NCI-H1105 (cell line): ENCODE measurements at regions not wholly inside any gene's neighbourhood (a gene's known extent, or its start where the extent isn't known, plus 50 kb on each side); places are given as distances from the start of the nearest gene placed in this dataset.

ENCODE experiments used
- DNase-seq: peaks from one replicate; lab custom pipeline; 2025; lab: John Stamatoyannopoulos, UW

DNA sequence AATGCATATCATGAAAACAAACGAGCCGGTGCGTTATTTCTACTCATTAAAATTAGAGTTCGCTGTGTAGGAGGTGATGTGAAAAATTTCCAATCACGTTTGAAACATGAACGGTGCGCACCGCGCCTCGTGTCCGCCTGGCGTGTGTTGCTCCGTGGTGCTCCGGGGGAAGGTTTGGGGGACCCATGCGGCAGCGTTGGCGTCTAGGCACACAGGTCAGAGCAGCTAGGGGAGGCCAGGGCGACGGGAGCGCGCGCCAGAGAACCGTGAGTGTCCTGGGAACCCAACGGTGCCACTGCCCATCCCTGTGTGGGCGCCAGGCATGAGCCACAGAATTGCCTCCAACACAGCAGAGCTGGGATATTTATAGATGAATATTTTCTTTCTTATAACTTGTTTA is 70.6 kb upstream of the ADARB2 start:
- DNase-seq: no peak

DNA sequence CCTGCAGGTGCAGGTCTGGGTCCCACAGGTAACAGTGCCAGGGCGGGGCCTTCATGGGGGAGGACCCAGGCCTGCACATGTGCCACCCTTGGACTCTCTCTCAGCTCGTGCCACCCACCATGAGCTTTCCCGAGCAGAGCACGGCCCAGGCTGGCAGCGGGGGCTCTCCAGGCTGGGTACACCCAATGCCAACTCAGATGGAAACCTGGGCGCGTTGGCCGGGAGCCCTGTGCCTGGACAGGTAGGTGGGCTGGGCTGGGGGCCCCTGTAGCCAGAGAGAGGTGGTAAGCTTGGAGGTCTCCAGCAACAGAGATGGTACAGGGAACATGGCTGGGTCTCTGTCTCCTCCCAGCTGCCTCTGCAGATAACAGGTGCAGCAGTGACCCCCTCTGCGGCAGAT is 69.9 kb upstream of the ADARB2 start:
- DNase-seq: no peak

DNA sequence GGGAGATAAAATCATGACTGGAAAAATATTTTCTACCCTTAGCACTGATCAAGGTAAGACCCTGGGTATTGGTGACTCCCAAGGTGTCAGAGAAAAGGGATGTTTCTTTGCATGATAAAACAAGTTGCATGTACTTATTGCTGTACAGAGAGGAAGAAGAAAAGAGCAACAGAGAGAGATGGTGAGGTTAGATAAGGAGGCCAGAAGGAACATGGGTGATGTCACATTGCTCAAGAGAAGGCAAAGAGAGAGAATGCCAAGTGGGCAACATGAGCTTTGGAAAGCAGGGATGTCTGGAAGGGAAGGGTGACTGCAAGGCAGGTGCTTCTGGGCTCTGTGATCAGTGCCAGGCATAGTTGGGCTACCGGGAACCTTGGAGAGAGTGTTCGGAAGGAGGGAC is 65.1 kb upstream of the ADARB2 start:
- DNase-seq: no peak

DNA sequence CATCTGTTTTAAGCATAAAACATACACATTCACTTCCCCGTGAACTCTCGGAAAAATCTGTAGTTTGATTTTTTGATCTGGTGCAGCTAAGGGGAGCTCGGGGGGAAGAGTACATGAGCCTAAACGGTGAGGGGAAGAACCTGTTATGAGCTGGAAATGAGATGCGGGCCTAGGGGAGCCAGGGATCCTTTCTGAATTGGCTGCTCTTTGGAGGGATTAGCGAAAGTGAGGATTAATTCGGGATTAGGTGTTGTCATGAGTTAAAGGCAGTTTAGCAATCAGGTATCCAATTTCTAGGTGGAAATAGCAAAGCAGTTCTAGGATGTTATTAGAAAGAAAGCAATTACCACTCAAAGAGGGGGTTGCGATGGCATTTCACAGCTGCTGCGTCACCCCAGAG is 51.1 kb upstream of the ADARB2 start:
- DNase-seq: no peak
